ENCODE measurements at regions not wholly inside any gene's neighbourhood (a gene's known extent, or its start where the extent isn't known, plus 50 kb on each side); places are given as distances from the start of the nearest gene placed in this dataset.

- TF ChIP-seq CTCF (IDR thresholded peaks at IDR 0.05; ENCODE audit: low read depth, low read length): no peak
- H3K4me3 ChIP-seq (replicated peaks in 1 of 2; ENCODE audit: low read depth in 2 of 2, low read length in 2 of 2): no peak overlapping the region
- DNase-seq (ENCODE audit: low read depth in 2 of 2): no peak
These were observed 50.8 kb upstream of the LAMA1 start for GRCh38 chr18:7168408-7168807.

Measured in cardiac fibroblast (primary cell).